SK-N-SH (cell line): ENCODE measurements at regions not wholly inside any gene's neighbourhood (a gene's known extent, or its start where the extent isn't known, plus 50 kb on each side); places are given as distances from the start of the nearest gene placed in this dataset.

ENCODE experiments used
- CTCF ChIA-PET: fragments of 300-600, 350-600 bp; formaldehyde crosslinking; extraction: SDS; loops from one replicate; lab custom pipeline; 2021; lab: Yijun Ruan, JAX
- POLR2A ChIA-PET: fragments of 350-600 bp; sonication (Branson Sonifier 250); formaldehyde crosslinking; extraction: SDS; loops from one replicate; lab custom pipeline; 2020; ENCODE audit warnings: antibody characterized with exemption, inconsistent platforms; lab: Yijun Ruan, JAX
- DNase-seq: peaks from one replicate; pipeline ENCODE4 v3.0.0; 2012
- H2AFZ ChIP-seq: fragments of 200-600 bp; sonication (generic); 2 replicates; pipeline ENCODE4 v1.8.1; 2016; ENCODE audit warnings: antibody characterized with exemption, mild to moderate bottlenecking, low read depth
- H3F3A ChIP-seq: fragments of 200-600 bp; sonication (generic); replicated peaks from 2 replicates; pipeline ENCODE3; 2016; ENCODE audit warnings: antibody characterized with exemption, mild to moderate bottlenecking; ENCODE audit not compliant: insufficient read depth
- H3K27ac ChIP-seq, 2 experiments: fragments of 200-500 bp in 1 of 2; fragments of 200-600 bp in 1 of 2; sonication (Bioruptor generic) in 1 of 2; sonication (generic), shearing (Covaris generic) in 1 of 2; 2 replicates each; pipeline versions ENCODE4 v1.5.1 to v1.6.1; 2014 to 2016; ENCODE audit warnings: low read depth in 2 of 2, inconsistent platforms in 1 of 2, low read length in 1 of 2, mild to moderate bottlenecking in 1 of 2, mixed read lengths in 1 of 2
- H3K27me3 ChIP-seq: fragments of 200-600 bp; sonication (generic), shearing (Covaris generic); 2 replicates; pipeline ENCODE4 v1.6.1; 2016; ENCODE audit warnings: mixed run types; ENCODE audit not compliant: insufficient read depth
- H3K36me3 ChIP-seq, 2 experiments: fragments of 200-500 bp in 1 of 2; fragments of 200-600 bp in 1 of 2; sonication (Bioruptor generic) in 1 of 2; sonication (generic) in 1 of 2; replicated peaks in 1 of 2; 2 replicates each; pipeline versions ENCODE3 to v1.5.1; 2014 to 2016; ENCODE audit warnings: low read length in 1 of 2, mild to moderate bottlenecking in 1 of 2; ENCODE audit not compliant: insufficient read depth in 2 of 2, control insufficient read depth in 1 of 2
- H3K4me1 ChIP-seq, 2 experiments: fragments of 200-500 bp in 1 of 2; fragments of 200-600 bp in 1 of 2; sonication (Bioruptor generic) in 1 of 2; sonication (generic), shearing (Covaris generic) in 1 of 2; 2 replicates each; pipeline versions ENCODE4 v1.5.1 to v1.6.1; 2014 to 2016; ENCODE audit warnings: low read depth in 1 of 2, low read length in 1 of 2, mixed run types in 1 of 2; ENCODE audit not compliant: insufficient read depth in 2 of 2, control insufficient read depth in 1 of 2
- H3K4me2 ChIP-seq: fragments of 200-600 bp; sonication (generic), shearing (Covaris generic); 2 replicates; pipeline ENCODE4 v1.6.1; 2017; ENCODE audit warnings: mixed run types
- H3K4me3 ChIP-seq, 2 experiments: fragments of 200-500 bp in 1 of 2; fragments of 200-600 bp in 1 of 2; sonication (Bioruptor generic) in 1 of 2; sonication (generic), shearing (Covaris generic) in 1 of 2; 2 replicates each; pipeline versions ENCODE4 v1.5.1 to v1.8.1; 2014 to 2016; ENCODE audit warnings: low read depth in 2 of 2, inconsistent platforms in 1 of 2, low read length in 1 of 2, mild to moderate bottlenecking in 1 of 2, mixed read lengths in 1 of 2, moderate library complexity in 1 of 2
- H3K79me2 ChIP-seq: fragments of 200-600 bp; sonication (generic); 2 replicates; pipeline ENCODE4 v1.8.1; 2017; ENCODE audit warnings: mild to moderate bottlenecking; ENCODE audit not compliant: insufficient read depth
- H3K9ac ChIP-seq: fragments of 200-600 bp; sonication (generic); 2 replicates; pipeline ENCODE4 v1.6.1; 2017; ENCODE audit warnings: mixed run types
- H3K9me2 ChIP-seq: fragments of 200-600 bp; sonication (generic); 2 replicates; pipeline ENCODE4 v1.6.1; 2017; ENCODE audit warnings: mixed run types
- H3K9me3 ChIP-seq: fragments of 200-600 bp; sonication (generic); 2 replicates; pipeline ENCODE4 v1.6.1; 2017; ENCODE audit warnings: mixed run types, mild to moderate bottlenecking, moderate library complexity
- H4K20me1 ChIP-seq: fragments of 200-600 bp; sonication (generic); 2 replicates; pipeline ENCODE4 v1.6.1; 2017; ENCODE audit warnings: mild to moderate bottlenecking, mixed run types; ENCODE audit not compliant: insufficient read depth
- EP300 ChIP-seq, 2 experiments: IDR thresholded peaks; 2 replicates each; pipeline versions ENCODE4 v1.4.0 to v1.6.1; 2012; ENCODE audit warnings: borderline replicate concordance in 1 of 2, low read depth in 1 of 2, low read length in 1 of 2
- EZH2phosphoT487 ChIP-seq: fragments of 200-600 bp; sonication (generic); IDR thresholded peaks from 2 replicates; pipeline ENCODE4 v1.6.1; 2017; ENCODE audit warnings: low read depth, mixed run types, mild to moderate bottlenecking, antibody characterized with exemption, moderate library complexity, borderline replicate concordance
- JUND ChIP-seq: IDR thresholded peaks from 2 replicates; pipeline ENCODE4 v1.4.0; 2012
- MXI1 ChIP-seq: IDR thresholded peaks from 2 replicates; pipeline ENCODE4 v1.6.1; 2012; ENCODE audit warnings: mild to moderate bottlenecking, low read depth, low read length, improper control_type of control experiment
- NFIC ChIP-seq: IDR thresholded peaks from 2 replicates; pipeline ENCODE4 v1.4.0; 2012; ENCODE audit warnings: borderline replicate concordance
- WGBS: methylation state at CpG from one replicate; pipeline ENCODE4 v1.1.6; 2017; ENCODE audit warnings: low lambda C conversion rate; 5-methylcytosine and 5-hydroxymethylcytosine counted together
- TF ChIP-seq, protein P1 (sequence below): IDR thresholded peaks from 2 replicates; pipeline ENCODE4; 2012

DNA sequence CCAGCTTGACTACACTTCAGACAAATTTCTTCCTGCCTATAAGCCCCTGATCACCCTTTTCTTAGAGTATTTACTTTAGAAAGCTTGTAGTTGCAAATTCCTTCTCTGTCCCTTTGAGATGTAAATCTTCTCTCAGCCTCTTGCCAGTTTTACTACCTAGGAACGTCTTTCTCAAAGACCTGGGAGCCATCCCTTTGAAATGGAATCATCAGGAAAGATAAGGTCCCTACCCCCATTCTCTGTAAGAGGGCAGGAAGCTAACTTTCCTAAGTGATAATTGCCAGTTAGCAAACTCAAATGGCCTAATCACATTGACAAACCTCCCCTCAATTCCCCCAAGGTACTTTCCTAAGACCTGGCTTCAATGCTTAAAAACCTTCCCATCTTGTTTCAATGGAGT is 304.5 kb downstream of the MDFIC start:
- no peaks in the 10 kb centered on the region for H3K79me2 ChIP-seq
- peaks cover 0 to 4% of the 10 kb centered on the region in 2 experiments; a peak in 3 of 4 replicates for H3K4me1 ChIP-seq
- no peaks in the 10 kb centered on the region for H3K9me2 ChIP-seq
- WGBS: 17% methylated on average over 1 of the region's 1 CpG
- ChIA-PET CTCF (no interaction called here), POLR2A (no interaction called here)
- H3K27me3 ChIP-seq: no peaks in the 10 kb centered on the region
- no peak overlapping the region for H3K4me3 ChIP-seq
- no peaks in the 10 kb centered on the region for H4K20me1 ChIP-seq
- no peak overlapping the region for H3K9ac ChIP-seq
- no peak overlapping the region for H3K27ac ChIP-seq
- H3K36me3 ChIP-seq: no peaks in the 10 kb centered on the region
- DNase-seq: no peak
- H3F3A ChIP-seq: peaks cover 13% of the 10 kb centered on the region
- TF ChIP-seq NFIC (no peak), EP300 (IDR thresholded peaks at IDR 0.05; ENCODE audit: borderline replicate concordance in 1 of 2, low read depth in 1 of 2, low read length in 1 of 2) (no peak), JUND (no peak)
- H3K9me3 ChIP-seq: no peaks in the 10 kb centered on the region
- H3K4me2 ChIP-seq: no peak overlapping the region
- H2AFZ ChIP-seq: no peak overlapping the region

DNA sequence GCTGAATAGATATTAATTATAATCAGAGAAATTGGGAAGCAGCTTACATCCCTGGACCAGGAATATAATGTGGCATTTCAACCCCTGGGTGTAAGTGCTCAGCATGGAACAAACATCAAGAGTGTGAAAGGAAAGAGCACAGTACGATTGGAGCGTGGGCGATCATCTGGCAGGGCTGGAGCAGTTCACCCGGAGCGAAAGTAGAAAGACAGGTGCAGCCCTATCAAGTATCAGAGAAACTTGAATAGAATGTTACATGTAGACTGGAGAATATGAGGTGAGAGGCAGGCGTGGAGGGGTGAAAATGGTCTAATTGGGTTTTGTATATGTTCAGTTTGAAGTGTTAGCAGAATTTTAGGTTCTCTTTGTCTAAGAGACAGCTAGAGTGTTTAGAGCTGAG is 303.0 kb downstream of the MDFIC start:
- CTCF ChIA-PET: no interaction called here

DNA sequence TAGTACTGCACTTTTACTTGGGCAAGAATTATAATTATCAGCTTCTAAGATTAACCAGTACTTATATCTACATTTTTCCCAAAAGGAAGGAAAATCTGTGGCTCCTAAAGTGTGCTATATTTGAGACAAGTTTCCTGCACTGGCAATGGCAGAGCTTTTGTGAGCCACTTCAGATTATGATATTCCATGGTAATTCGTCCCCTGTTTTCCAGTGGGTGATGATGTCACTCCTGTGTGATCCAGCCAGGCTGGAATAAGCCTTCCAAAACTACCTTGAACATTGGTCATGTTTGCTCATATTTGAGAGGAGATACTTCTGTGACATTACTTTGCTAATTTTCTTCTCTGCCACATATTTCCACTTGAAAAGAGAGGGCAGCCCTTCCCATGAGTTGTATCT is 302.1 kb downstream of the MDFIC start:
- DNase-seq: no peak
- 14% methylated on average over 1 of the region's 1 CpG for WGBS
- Histone ChIP-seq H3K4me1 (no peaks in the 10 kb centered on the region; a peak in 1 of 4 replicates), H3K27ac (no peak overlapping the region), H3F3A (no peaks in the 10 kb centered on the region), H4K20me1 (no peaks in the 10 kb centered on the region), H3K79me2 (no peaks in the 10 kb centered on the region), H3K9me3 (no peaks in the 10 kb centered on the region), H3K36me3 (no peaks in the 10 kb centered on the region), H2AFZ (no peak overlapping the region), H3K9me2 (no peaks in the 10 kb centered on the region), H3K4me3 (no peak overlapping the region), H3K9ac (no peak overlapping the region), H3K27me3 (no peaks in the 10 kb centered on the region), H3K4me2 (no peak overlapping the region)
- CTCF ChIA-PET: no interaction called here
- POLR2A ChIA-PET: no interaction called here
- TF ChIP-seq NFIC (no peak), EZH2phosphoT487 (no peak)

More for the DNA sequence above, 303.0 kb downstream of the MDFIC start:
- Histone ChIP-seq H3K9ac (no peak overlapping the region), H3K4me1 (no peaks in the 10 kb centered on the region; a peak in 1 of 4 replicates), H3K4me3 (no peak overlapping the region), H3F3A (no peaks in the 10 kb centered on the region), H2AFZ (no peak overlapping the region), H3K36me3 (no peaks in the 10 kb centered on the region), H4K20me1 (no peaks in the 10 kb centered on the region), H3K27ac (no peak overlapping the region), H3K9me2 (no peaks in the 10 kb centered on the region), H3K4me2 (no peak overlapping the region), H3K27me3 (no peaks in the 10 kb centered on the region), H3K9me3 (no peaks in the 10 kb centered on the region), H3K79me2 (no peaks in the 10 kb centered on the region)
- 30% methylated on average over 6 of the region's 6 CpGs for WGBS
- POLR2A ChIA-PET: interaction anchor here (0.5 kb wide), 1 partner anchor 59 kb away, joined by 3 read pairs; no protein-coding TSS in a partner anchor
- DNase-seq: no peak
- TF ChIP-seq MXI1: no peak
- TF ChIP-seq, protein P1, sequence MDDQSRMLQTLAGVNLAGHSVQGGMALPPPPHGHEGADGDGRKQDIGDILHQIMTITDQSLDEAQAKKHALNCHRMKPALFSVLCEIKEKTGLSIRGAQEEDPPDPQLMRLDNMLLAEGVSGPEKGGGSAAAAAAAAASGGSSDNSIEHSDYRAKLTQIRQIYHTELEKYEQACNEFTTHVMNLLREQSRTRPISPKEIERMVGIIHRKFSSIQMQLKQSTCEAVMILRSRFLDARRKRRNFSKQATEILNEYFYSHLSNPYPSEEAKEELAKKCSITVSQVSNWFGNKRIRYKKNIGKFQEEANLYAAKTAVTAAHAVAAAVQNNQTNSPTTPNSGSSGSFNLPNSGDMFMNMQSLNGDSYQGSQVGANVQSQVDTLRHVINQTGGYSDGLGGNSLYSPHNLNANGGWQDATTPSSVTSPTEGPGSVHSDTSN: no peak
- TF ChIP-seq, all 33 proteins: peak for 0
